AG04450 (cell line): ENCODE measurements at regions not wholly inside any gene's neighbourhood (a gene's known extent, or its start where the extent isn't known, plus 50 kb on each side); places are given as distances from the start of the nearest gene placed in this dataset.

Experiments
- CTCF ChIA-PET: fragments of 300-600, 350-600 bp; formaldehyde crosslinking; extraction: SDS; loops from one replicate; lab custom pipeline; 2022; ENCODE audit warnings: antibody characterized with exemption, inconsistent platforms; lab: Charles Lee
- POLR2A ChIA-PET: fragments of 350-600 bp; formaldehyde crosslinking; extraction: SDS; loops from one replicate; lab custom pipeline; 2021; ENCODE audit warnings: antibody characterized with exemption, inconsistent platforms; lab: Yijun Ruan, JAX
- DNase-seq: peaks from one replicate; pipeline ENCODE4 v3.0.0-alpha.2; 2011; ENCODE audit warnings: low read depth, low spot score
- H3K27ac ChIP-seq: one replicate; pipeline ENCODE4 v1.5.1; 2012; ENCODE audit warnings: low read depth, low read length, control low read depth
- H3K27me3 ChIP-seq: one replicate; pipeline ENCODE4 v1.6.0; 2012; ENCODE audit warnings: low read length; ENCODE audit not compliant: control insufficient read depth, insufficient read depth
- H3K4me3 ChIP-seq: 2 replicates; pipeline ENCODE4 v1.5.1; 2011; ENCODE audit warnings: mild to moderate bottlenecking, low read depth, low read length, control low read depth
- H3K9me3 ChIP-seq: 2 replicates; pipeline ENCODE4 v1.5.1; 2012; ENCODE audit warnings: low read length; ENCODE audit not compliant: control insufficient read depth, insufficient read depth
- TF ChIP-seq, protein P1 (sequence below): IDR thresholded peaks from 2 replicates; pipeline ENCODE4 v1.5.1; 2011; ENCODE audit warnings: low read depth, low read length, control low read depth, inconsistent platforms

GRCh38 chr2:172326211-172326509, 101.2 kb upstream of the ITGA6 start:
- ChIA-PET POLR2A (no interaction called here), CTCF (interaction anchor here (0.9 kb wide), 1 partner anchor 136 kb away, joined by 3 read pairs; no protein-coding TSS in a partner anchor)
- no peak overlapping the region for H3K4me3 ChIP-seq
- no peaks in the 10 kb centered on the region for H3K27me3 ChIP-seq
- TF ChIP-seq, protein P1, sequence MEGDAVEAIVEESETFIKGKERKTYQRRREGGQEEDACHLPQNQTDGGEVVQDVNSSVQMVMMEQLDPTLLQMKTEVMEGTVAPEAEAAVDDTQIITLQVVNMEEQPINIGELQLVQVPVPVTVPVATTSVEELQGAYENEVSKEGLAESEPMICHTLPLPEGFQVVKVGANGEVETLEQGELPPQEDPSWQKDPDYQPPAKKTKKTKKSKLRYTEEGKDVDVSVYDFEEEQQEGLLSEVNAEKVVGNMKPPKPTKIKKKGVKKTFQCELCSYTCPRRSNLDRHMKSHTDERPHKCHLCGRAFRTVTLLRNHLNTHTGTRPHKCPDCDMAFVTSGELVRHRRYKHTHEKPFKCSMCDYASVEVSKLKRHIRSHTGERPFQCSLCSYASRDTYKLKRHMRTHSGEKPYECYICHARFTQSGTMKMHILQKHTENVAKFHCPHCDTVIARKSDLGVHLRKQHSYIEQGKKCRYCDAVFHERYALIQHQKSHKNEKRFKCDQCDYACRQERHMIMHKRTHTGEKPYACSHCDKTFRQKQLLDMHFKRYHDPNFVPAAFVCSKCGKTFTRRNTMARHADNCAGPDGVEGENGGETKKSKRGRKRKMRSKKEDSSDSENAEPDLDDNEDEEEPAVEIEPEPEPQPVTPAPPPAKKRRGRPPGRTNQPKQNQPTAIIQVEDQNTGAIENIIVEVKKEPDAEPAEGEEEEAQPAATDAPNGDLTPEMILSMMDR, result no peak
- H3K9me3 ChIP-seq, result no peaks in the 10 kb centered on the region; the same call in 1 of the 2 replicates
- no peak overlapping the region for H3K27ac ChIP-seq
- no peak for DNase-seq

DNA sequence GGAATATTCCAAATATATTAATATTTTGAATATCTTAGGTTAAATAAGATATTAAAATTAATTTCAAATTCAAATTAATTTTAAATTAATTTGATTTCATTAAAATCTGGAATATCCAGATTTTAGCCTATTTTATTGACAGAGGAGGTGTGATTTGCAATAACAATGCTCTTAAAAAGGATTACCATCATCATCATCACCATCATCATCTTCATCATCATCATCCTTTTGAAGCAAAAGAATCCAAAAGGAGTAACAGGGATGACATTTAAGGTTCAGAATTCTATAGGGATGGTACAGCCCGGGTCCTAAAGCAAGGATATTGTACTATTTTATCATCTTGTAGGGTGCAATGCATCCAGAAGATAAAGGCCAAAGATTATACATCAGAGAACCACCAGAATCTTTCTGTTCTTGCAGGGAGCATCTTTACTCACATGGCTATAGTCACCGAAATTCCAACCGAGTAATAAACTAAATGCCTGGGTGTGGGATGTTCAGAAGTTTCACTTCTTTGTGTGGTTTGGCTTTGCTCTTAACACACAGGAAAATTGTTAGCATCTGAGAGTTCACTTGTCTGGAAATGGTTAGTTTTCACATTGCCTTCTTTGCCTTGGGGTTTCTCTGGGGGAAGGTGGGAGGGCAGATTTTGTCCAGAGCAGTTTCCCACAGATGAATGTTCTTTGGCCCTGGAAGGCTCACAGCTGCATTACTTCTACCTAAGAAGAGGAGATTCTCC, 99.1 kb upstream of the ITGA6 start:
- no peak overlapping the region for H3K4me3 ChIP-seq

DNA sequence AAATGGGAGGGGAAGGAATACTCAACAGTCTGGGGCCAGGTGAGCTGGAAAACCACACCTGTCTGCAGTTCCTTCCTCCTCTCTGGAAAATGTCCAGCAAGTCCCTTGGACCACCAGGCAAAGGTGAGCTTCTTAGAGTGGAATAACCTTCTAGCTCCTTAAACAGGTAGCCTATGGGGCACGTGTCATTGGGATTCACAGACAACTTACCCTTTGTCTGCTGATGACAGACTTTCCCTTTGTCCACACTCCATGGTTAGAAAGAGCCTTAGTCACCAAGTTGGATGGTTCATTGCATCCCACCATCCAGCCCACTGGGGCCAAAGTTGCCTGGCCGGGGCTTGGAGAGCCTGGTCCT, 98.0 kb upstream of the ITGA6 start:
- H3K4me3 ChIP-seq, result no peak overlapping the region
- ChIA-PET CTCF (no interaction called here), POLR2A (no interaction called here)
- H3K9me3 ChIP-seq, result no peaks in the 10 kb centered on the region; the same call in 1 of the 2 replicates
- no peak for DNase-seq
- no peaks in the 10 kb centered on the region for H3K27me3 ChIP-seq
- no peak overlapping the region for H3K27ac ChIP-seq
- TF ChIP-seq, protein P1, result no peak

More for the DNA sequence above, 99.1 kb upstream of the ITGA6 start:
- POLR2A ChIA-PET, result no interaction called here
- Histone ChIP-seq H3K27me3 (no peaks in the 10 kb centered on the region), H3K9me3 (no peaks in the 10 kb centered on the region; the same call in 1 of the 2 replicates), H3K27ac (no peak overlapping the region)
- DNase-seq, result no peak
- TF ChIP-seq, protein P1, result no peak
- CTCF ChIA-PET, result no interaction called here

GRCh38 chr2:172329774-172330671, 97.4 kb upstream of the ITGA6 start:
- no peaks in the 10 kb centered on the region; the same call in 1 of the 2 replicates for H3K9me3 ChIP-seq
- H3K4me3 ChIP-seq, result no peak overlapping the region
- TF ChIP-seq, protein P1, result no peak
- H3K27ac ChIP-seq, result no peak overlapping the region
- ChIA-PET POLR2A (no interaction called here), CTCF (no interaction called here)
- no peaks in the 10 kb centered on the region for H3K27me3 ChIP-seq
- DNase-seq, result no peak

DNA sequence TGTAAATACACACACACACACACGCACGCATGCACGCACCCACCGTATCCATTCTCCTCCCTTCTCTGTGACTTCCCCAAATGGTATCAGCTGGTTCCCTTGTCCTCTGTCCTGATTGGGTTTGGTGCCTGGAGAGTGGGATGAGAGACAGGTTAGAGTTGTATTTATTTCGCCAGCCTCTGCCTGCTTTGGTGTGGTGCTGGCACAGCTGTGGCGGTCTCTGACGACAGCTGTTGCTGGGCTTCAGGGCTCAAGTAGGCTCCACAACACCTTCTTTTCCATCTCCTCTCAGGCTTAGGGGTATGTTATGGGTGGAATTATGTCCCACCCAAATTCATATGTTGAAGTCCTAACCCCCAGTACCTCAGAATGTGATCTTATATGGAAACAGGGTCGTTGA, 94.9 kb upstream of the ITGA6 start:
- no peak for DNase-seq
- Histone ChIP-seq H3K27me3 (no peaks in the 10 kb centered on the region), H3K9me3 (no peaks in the 10 kb centered on the region; the same call in 1 of the 2 replicates), H3K27ac (no peak overlapping the region), H3K4me3 (no peak overlapping the region)
- ChIA-PET POLR2A (no interaction called here), CTCF (no interaction called here)
- TF ChIP-seq, protein P1, result no peak
